NB4 (cell line): ENCODE measurements at regions not wholly inside any gene's neighbourhood (a gene's known extent, or its start where the extent isn't known, plus 50 kb on each side); places are given as distances from the start of the nearest gene placed in this dataset.

ENCODE experiments used
- DNase-seq: peaks from one replicate; pipeline ENCODE4 v3.0.0; 2010; ENCODE audit warnings: low read depth
- H3K4me3 ChIP-seq: one replicate; pipeline ENCODE4 v1.5.1; 2011; ENCODE audit warnings: mild to moderate bottlenecking, low read depth, low read length, moderate library complexity
- MYC ChIP-seq: IDR thresholded peaks from 2 replicates; pipeline ENCODE4 v1.6.1; 2011; ENCODE audit warnings: low read depth, low read length
- POLR2A ChIP-seq: IDR thresholded peaks from 2 replicates; pipeline ENCODE4 v1.6.1; 2011; ENCODE audit warnings: mild to moderate bottlenecking; ENCODE audit not compliant: insufficient read length; ENCODE audit errors: extremely low read depth
- TF ChIP-seq, protein P1 (sequence below): IDR thresholded peaks from 2 replicates; pipeline ENCODE4 v1.6.1; 2011; ENCODE audit warnings: low read depth, low read length
- TF ChIP-seq, protein P2 (sequence below): IDR thresholded peaks from one replicate; pipeline ENCODE4 v1.5.1; 2012; ENCODE audit warnings: low read depth, low read length

DNA sequence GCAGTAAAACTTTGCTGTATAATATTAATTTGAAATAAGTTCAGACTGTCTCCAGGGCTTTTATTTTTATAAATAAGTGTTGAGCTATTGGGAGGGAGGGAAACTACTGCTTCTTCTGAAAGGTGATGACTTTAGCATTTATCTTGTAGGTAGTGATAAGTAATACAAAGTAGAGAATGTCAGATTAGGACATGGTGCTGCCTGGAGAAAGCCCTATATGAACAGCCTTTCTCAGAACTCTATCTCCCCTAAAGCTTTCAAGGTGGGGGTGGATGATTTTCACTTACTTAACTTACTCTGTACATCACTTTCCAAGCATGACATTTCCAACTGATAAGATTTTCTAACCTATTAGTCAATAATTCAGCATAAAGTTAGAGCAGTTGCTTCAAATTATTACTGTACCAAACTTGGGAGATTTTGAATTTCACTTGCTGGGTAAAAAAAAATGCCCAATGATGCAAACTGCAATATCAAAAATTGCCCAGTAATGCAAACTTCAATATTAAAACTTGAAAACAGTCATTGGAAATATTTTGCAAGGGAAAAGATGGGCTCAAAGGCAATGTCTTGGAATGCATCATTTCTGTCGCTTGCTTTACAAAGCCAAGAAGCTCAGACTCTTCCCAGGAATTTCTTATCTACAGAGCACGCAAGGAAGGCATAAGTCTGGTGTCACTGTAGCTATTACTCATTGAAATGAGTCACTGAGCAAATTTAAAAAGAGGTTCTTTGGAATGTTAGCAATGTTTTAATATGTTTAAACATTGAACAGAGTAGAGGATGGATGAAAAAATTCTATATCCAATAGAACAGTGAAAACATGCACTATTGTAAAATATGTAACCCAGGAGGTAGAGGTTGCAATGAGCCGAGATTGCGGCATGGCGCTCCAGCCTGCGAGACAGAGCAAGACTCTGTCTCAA is 569.5 kb downstream of the PSAT1 start:
- no peak overlapping the region for H3K4me3 ChIP-seq
- no peak for DNase-seq
- TF ChIP-seq POLR2A (no peak), MYC (no peak)
- TF ChIP-seq, protein P1, sequence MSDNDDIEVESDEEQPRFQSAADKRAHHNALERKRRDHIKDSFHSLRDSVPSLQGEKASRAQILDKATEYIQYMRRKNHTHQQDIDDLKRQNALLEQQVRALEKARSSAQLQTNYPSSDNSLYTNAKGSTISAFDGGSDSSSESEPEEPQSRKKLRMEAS, result no peak
- TF ChIP-seq, protein P2, sequence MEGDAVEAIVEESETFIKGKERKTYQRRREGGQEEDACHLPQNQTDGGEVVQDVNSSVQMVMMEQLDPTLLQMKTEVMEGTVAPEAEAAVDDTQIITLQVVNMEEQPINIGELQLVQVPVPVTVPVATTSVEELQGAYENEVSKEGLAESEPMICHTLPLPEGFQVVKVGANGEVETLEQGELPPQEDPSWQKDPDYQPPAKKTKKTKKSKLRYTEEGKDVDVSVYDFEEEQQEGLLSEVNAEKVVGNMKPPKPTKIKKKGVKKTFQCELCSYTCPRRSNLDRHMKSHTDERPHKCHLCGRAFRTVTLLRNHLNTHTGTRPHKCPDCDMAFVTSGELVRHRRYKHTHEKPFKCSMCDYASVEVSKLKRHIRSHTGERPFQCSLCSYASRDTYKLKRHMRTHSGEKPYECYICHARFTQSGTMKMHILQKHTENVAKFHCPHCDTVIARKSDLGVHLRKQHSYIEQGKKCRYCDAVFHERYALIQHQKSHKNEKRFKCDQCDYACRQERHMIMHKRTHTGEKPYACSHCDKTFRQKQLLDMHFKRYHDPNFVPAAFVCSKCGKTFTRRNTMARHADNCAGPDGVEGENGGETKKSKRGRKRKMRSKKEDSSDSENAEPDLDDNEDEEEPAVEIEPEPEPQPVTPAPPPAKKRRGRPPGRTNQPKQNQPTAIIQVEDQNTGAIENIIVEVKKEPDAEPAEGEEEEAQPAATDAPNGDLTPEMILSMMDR, result no peak

DNA sequence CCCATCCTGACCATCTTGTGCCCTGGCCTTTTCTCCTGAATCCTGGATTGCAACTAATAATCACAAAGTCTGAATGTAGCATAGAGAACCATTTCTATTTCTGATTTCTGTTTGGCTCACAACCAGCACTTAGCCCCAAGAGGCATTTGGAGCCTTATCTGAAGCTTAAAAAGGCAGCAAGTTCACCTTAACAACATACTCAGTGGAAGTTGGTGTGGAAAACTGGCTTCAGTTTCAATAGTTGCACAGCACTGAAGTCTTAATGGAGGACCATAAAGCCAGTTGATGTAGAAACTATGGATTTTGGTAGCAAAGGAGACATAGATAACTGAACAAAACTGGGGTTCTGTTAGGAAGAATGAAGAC is 574.1 kb downstream of the PSAT1 start:
- TF ChIP-seq MYC (no peak), POLR2A (no peak)
- TF ChIP-seq, protein P2, result no peak
- TF ChIP-seq, protein P1, result no peak
- no peak for DNase-seq
- no peak overlapping the region for H3K4me3 ChIP-seq

DNA sequence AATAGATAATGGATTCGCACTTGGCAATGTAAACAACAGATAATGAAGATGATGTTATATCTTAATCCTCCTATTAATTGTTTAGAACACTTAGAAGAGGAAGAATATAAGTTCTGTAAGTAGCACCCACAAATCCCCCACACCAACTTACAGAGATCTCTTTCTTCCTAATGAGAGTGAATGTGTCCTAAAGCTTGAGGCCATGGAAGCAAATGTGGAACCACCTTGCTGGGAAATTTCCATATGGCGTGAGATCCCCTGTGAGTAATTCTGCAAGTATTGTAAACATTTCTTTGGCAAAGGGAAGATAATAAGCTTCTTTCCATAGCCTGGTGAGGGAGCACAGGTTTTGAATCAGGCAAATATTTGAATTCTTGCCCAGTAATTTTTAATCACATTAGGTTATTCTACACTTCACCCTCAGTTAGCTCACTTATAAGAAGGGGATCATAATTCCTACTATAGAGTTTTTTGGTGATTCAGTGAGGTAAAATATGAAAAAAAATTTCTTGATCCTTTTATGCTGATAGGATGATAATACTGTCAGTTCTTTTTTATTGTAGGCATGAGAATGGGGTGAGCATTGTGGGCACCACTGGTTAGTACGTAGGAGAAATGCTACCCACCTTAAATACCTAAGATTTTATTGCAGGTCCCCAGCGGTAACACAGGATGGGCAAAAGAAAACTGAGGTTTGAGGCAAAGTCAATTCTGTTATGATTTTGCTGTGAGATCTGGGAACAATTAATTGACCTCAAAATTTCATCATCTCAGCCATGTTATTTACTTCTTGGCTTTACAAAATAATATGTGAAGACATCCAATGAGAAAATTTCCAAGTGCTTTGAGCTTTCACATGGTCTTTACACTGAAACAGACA is 574.8 kb downstream of the PSAT1 start:
- TF ChIP-seq, protein P1, result no peak
- TF ChIP-seq MYC (no peak), POLR2A (no peak)
- TF ChIP-seq, protein P2, result no peak
- no peak overlapping the region for H3K4me3 ChIP-seq
- DNase-seq, result no peak

DNA sequence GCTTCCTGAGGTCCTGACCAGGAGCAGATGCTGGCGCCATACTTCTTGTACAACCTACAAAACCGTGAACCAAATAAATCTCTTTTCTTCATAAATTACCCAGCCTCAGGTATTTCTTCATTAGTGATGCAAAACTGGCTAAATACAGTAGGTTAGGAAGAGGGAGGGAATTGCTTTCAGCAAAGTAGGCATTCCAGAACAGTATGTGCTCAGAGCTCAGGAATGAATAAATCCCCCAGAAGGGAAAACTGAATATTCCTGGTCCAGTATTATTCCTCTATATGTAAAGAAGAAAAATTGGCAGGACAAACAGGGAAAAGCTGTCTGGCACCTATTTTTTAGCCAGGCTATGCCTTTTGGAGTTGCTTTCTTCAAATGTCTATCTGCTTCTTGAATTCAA is 577.1 kb downstream of the PSAT1 start:
- no peak for TF ChIP-seq POLR2A
- TF ChIP-seq, protein P2, result no peak
- TF ChIP-seq MYC, result no peak
- TF ChIP-seq, protein P1, result no peak
- H3K4me3 ChIP-seq, result no peak overlapping the region
- DNase-seq, result no peak

DNA sequence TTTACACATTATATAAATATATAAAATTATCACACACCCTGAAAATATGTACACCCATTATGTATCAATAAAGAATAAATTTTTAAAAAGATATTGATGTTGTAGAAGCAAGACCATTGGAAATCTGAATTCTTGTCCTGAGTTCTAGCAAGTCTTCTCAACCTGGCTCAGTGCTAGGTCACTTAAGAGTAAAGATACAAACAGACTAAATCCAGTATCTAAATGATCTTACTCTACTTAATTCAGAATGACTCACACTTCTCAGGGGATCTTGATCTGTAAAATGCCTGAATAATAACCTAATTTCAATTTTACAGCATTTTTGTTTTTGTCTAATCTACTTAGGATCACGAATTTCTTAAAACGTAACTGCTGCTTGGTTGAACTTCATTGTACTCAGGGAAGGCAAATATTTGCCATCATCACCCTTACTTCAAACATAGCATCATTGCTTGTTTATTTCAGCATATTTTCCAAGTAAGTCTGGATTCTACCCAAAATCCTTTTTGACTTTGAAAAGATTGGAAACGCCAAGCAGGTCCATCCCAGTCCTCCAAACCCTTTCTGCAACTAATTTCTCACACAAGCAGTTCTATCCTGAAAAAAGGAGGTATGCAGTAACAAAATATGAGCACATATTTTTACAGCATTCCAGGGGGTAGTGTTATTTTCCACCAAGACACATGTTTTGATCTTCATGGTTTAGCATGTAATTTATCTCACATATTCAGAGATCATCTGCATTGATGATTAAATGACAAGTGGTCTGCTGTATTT is 582.6 kb downstream of the PSAT1 start:
- no peak overlapping the region for H3K4me3 ChIP-seq
- no peak for DNase-seq
- TF ChIP-seq, protein P1, result no peak
- TF ChIP-seq POLR2A, result no peak
- TF ChIP-seq MYC, result no peak
- TF ChIP-seq, protein P2, result no peak
